ENCODE measurements at regions not wholly inside any gene's neighbourhood (a gene's known extent, or its start where the extent isn't known, plus 50 kb on each side); places are given as distances from the start of the nearest gene placed in this dataset.

DNA sequence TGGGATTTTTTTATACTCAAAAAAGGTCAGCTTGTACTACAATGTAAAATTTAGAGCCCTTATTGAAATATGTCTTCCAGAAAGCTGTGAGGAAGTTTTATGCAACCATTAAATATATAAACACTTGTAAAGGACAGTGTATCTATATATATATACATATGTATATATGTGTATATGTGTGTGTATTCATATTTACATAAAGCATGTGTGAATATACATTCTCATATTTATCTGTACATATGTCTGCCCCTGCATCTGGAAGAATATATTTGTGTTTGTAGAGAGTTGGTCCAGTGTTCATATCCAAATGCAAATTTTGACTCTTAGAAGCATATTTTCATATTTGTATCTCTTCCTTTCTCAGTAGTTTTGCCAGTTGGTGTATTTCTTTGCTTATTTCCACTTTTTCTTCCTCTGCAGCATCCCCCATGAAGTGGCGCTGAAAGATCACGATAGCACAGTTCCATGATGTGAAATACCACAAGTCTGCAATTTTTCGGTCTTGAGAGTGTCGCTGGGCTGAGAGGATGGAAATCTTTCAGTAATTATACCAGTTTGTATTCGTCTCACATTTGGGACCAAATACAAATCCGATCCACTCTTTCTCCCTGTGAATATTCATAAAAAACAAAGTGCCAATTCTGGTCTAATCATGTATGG lies 311.7 kb upstream of the DPH6 start:
- TF ChIP-seq, protein P1, sequence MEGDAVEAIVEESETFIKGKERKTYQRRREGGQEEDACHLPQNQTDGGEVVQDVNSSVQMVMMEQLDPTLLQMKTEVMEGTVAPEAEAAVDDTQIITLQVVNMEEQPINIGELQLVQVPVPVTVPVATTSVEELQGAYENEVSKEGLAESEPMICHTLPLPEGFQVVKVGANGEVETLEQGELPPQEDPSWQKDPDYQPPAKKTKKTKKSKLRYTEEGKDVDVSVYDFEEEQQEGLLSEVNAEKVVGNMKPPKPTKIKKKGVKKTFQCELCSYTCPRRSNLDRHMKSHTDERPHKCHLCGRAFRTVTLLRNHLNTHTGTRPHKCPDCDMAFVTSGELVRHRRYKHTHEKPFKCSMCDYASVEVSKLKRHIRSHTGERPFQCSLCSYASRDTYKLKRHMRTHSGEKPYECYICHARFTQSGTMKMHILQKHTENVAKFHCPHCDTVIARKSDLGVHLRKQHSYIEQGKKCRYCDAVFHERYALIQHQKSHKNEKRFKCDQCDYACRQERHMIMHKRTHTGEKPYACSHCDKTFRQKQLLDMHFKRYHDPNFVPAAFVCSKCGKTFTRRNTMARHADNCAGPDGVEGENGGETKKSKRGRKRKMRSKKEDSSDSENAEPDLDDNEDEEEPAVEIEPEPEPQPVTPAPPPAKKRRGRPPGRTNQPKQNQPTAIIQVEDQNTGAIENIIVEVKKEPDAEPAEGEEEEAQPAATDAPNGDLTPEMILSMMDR (IDR thresholded peaks at IDR 0.05): no peak
- TF ChIP-seq POLR2A (IDR thresholded peaks at IDR 0.05) (no peak), POLR2AphosphoS5 (IDR thresholded peaks at IDR 0.05) (no peak)
